ENCODE measurements at regions not wholly inside any gene's neighbourhood (a gene's known extent, or its start where the extent isn't known, plus 50 kb on each side); places are given as distances from the start of the nearest gene placed in this dataset.

DNA sequence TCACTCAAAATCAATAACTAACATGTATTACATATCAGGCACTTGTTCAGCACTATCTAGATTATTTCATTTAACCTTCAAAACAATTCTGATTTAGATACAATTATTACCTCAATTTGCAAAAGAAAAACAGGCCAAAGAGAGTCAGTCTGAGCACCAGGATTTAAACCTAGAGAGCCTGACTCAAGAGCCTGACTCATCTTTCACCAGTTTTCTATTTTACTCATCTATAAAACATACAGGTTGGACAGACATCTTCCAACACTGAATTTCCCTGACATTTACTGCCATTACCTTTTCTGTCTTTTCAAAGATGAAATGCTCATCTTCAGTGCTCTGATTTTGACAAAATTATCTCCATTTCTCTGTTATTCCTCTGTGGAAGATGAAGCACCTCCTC, 116.5 kb downstream of the MRPL39 start:
- TF ChIP-seq NFIC (IDR thresholded peaks at IDR 0.05) (no peak), RAD21 (IDR thresholded peaks at IDR 0.05; ENCODE audit: low read depth) (no peak), EP300 (IDR thresholded peaks at IDR 0.05; ENCODE audit: borderline replicate concordance) (no peak), TCF12 (IDR thresholded peaks at IDR 0.05; ENCODE audit: low read depth) (no peak)
